Heart left ventricle (tissue), 16 donors: ENCODE measurements at regions not wholly inside any gene's neighbourhood (a gene's known extent, or its start where the extent isn't known, plus 50 kb on each side); places are given as distances from the start of the nearest gene placed in this dataset.
"Not testable (repeated sequence)": the region's sequence is repeated elsewhere in the genome, so short reads cannot be mapped to it uniquely, and the experiment has no call there.

Source experiments
- ATAC-seq, 4 donors: fragments of 200-7000 bp; cut with Tn5 transposase; one replicate each; pipeline ENCODE4 v1.9.1; 2020 to 2022; ENCODE audit warnings: moderate library complexity in 4 of 4, mild to moderate bottlenecking in 3 of 4, moderate number of reproducible peaks in 1 of 4
- DNase-seq, 5 donors: peaks; one replicate each; pipeline ENCODE4 v3.0.0-alpha.2; 2020
- H3K27ac ChIP-seq, 12 donors: fragments of 200-600 bp; sonication (generic) in 4 of 12; one replicate each; pipeline versions ENCODE4 v1.5.0 to v1.8.0; 2016 to 2022; ENCODE audit warnings: mild to moderate bottlenecking in 2 of 12
- H3K27me3 ChIP-seq, 9 donors: fragments of 200-600 bp; sonication (generic) in 2 of 9; one replicate each; pipeline versions ENCODE4 v1.5.1 to v1.8.0; 2016 to 2022; ENCODE audit warnings: mild to moderate bottlenecking in 3 of 9
- H3K36me3 ChIP-seq, 9 donors: fragments of 200-600 bp; sonication (generic) in 2 of 9; one replicate each; pipeline versions ENCODE4 v1.5.0 to v1.8.0; 2018 to 2022; ENCODE audit warnings: mild to moderate bottlenecking in 2 of 9
- H3K4me1 ChIP-seq, 12 donors: fragments of 200-600 bp; sonication (generic) in 4 of 12; one replicate each; pipeline versions ENCODE4 v1.5.0 to v1.8.0; 2016 to 2022; ENCODE audit warnings: mild to moderate bottlenecking in 3 of 12
- H3K4me3 ChIP-seq, 12 donors: fragments of 200-600 bp; sonication (generic) in 4 of 12; one replicate each; pipeline versions ENCODE4 v1.5.0 to v1.8.0; 2017 to 2022; ENCODE audit warnings: mild to moderate bottlenecking in 9 of 12, moderate library complexity in 4 of 12
- H3K9me3 ChIP-seq, 12 donors: fragments of 200-600 bp; sonication (generic) in 4 of 12; one replicate each; pipeline versions ENCODE4 v1.5.0 to v1.8.0; 2016 to 2022; ENCODE audit warnings: mild to moderate bottlenecking in 1 of 12
- CTCF ChIP-seq, 12 donors: fragments of 200-600 bp; sonication (generic) in 4 of 12; IDR thresholded peaks; one replicate each; pipeline versions ENCODE4 v1.5.0 to v1.8.0; 2018 to 2022; ENCODE audit warnings: antibody characterized with exemption in 12 of 12, mild to moderate bottlenecking in 5 of 12
- POLR2A ChIP-seq, 2 donors: fragments of 450-650 bp; IDR thresholded peaks; one replicate each; pipeline ENCODE4 v1.6.1; 2017; ENCODE audit warnings: antibody characterized with exemption in 2 of 2, mild to moderate bottlenecking in 2 of 2, moderate library complexity in 2 of 2
- WGBS, 4 donors: extraction: QIAGEN DNeasy Blood & Tissue Kit in 2 of 4; methylation state at CpG; one replicate each; pipeline versions ENCODE4 v1.1.5 to v1.1.7; 2013 to 2018; 5-methylcytosine and 5-hydroxymethylcytosine counted together
- intact Hi-C, 10 donors: fragments of 100-400 bp; cut with DNase I; formaldehyde crosslinking; loops; one replicate each; pipeline versions ENCODE4 v1.11.1 to v1.14.2; 2022
- donor health status: ischemic (EF 13 %, LVEDD 7.1; RV severe dilation, severe dysfunction).
- donor health status: healthy with polysubstance abuse.
- donor health status: DM: no; HTN: yes; CAD: no.
- donor health status: DM: no; HTN: no; CAD: no.
- donor health status: ischemic (EF 25% LVEDD 6.9; RV normal size, moderate dysfunction).
- donor health status: ischemic (EF 25% LVEDD 5.7; RV mildly dilated, moderate dysfunction).
- donor health status: healthy.
- donor health status: DM: yes; HTN: yes; CAD: no.
- donor health status: ischemic (EF 35%, LVEDD 5.7; RV mildly dilated, moderate dysfunction).
- donor health status: nonischemic (EF 11% LVEDD 7.7; RV severe dilation, severe dysfunction).
- donor health status: DM: yes; HTN: yes; CAD: no.
- donor health status: PGD.
- donor health status: ischemic (EF 29% LVEDD 5.4; RV normal size, mild dysfunction).
- donor health status: nonischemic (EF 23%, LVEDD 6.1; RV moderate dilation, normal function).

- no peaks in the 10 kb centered on the region for H3K9me3 ChIP-seq
- H3K27ac ChIP-seq, result no peak overlapping the region
- ATAC-seq (no peak), DNase-seq (no peak)
- peaks cover 0 to 14% (median 0%) of the 10 kb centered on the region in 12 donors for H3K4me1 ChIP-seq
- no peaks in the 10 kb centered on the region for H3K36me3 ChIP-seq
- 19 to 60% (median 38%) methylated on average over 2 of the region's 2 CpGs for WGBS, 4 donors
- intact Hi-C loops, result no loop called here
- H3K27me3 ChIP-seq, result no peaks in the 10 kb centered on the region
- no peak overlapping the region for H3K4me3 ChIP-seq
- TF ChIP-seq CTCF (IDR thresholded peaks at IDR 0.05) (no peak), POLR2A (IDR thresholded peaks at IDR 0.05) (no peak)
Measured at GRCh38 chr1:94351481-94351880, 66.7 kb upstream of the ABCD3 start.

GRCh38 chr1:94350350-94350924, 67.8 kb upstream of the ABCD3 start:
- Histone ChIP-seq H3K4me1 (peaks cover 0 to 14% (median 0%) of the 10 kb centered on the region in 12 donors), H3K27ac (peak overlapping the region in 1 of 12 donors; percentile 29)

GRCh38 chr1:94349853-94350252, 68.3 kb upstream of the ABCD3 start:
- ATAC-seq (peak in 3 of 4 donors; percentile 44 to 56 (median 45)), DNase-seq (no peak)
- Histone ChIP-seq H3K4me1 (peaks cover 0 to 14% (median 0%) of the 10 kb centered on the region in 12 donors), H3K9me3 (no peaks in the 10 kb centered on the region), H3K27ac (peak overlapping the region in 1 of 12 donors; percentile 29), H3K27me3 (no peaks in the 10 kb centered on the region), H3K4me3 (no peak overlapping the region), H3K36me3 (no peaks in the 10 kb centered on the region)
- TF ChIP-seq POLR2A (IDR thresholded peaks at IDR 0.05), result no peak
- TF ChIP-seq CTCF (IDR thresholded peaks at IDR 0.05), result no peak
- intact Hi-C loops, result loop anchor here in 4 of 10 donors (10.0 kb wide), 1 partner anchor 115 kb away; no protein-coding TSS in a partner anchor
- WGBS, 4 donors, result 48 to 63% (median 54%) methylated on average over 2 of the region's 2 CpGs

More at GRCh38 chr1:94350350-94350924, 67.8 kb upstream of the ABCD3 start:
- H3K36me3 ChIP-seq, result no peaks in the 10 kb centered on the region
- intact Hi-C loops, result no loop called here
- WGBS, 4 donors, result 18 to 64% (median 33%) methylated on average over 1 of the region's 1 CpG
- ATAC-seq (peak; percentile 62 to 92 (median 85)), DNase-seq (no peak)
- H3K4me3 ChIP-seq, result no peak overlapping the region
- H3K9me3 ChIP-seq, result no peaks in the 10 kb centered on the region
- TF ChIP-seq POLR2A (IDR thresholded peaks at IDR 0.05) (no peak), CTCF (IDR thresholded peaks at IDR 0.05) (no peak)
- H3K27me3 ChIP-seq, result no peaks in the 10 kb centered on the region

GRCh38 chr1:94348386-94348785, 69.8 kb upstream of the ABCD3 start:
- not testable (repeated sequence) for H3K27me3 ChIP-seq, DNase-seq, ATAC-seq, H3K9me3 ChIP-seq, H3K36me3 ChIP-seq, H3K4me3 ChIP-seq, H3K27ac ChIP-seq
- H3K4me1 ChIP-seq, result peaks cover 0 to 14% (median 0%) of the 10 kb centered on the region in 12 donors
- WGBS, 4 donors, result 83 to 95% (median 86%) methylated on average over 2 of the region's 2 CpGs
- intact Hi-C loops, result loop anchor here in 4 of 10 donors (10.0 kb wide), 1 partner anchor 116 kb away; no protein-coding TSS in a partner anchor
